DOHH2 (cell line): ENCODE measurements at regions not wholly inside any gene's neighbourhood (a gene's known extent, or its start where the extent isn't known, plus 50 kb on each side); places are given as distances from the start of the nearest gene placed in this dataset.

ENCODE experiments used
- H3F3A ChIP-seq: fragments of 200-600 bp; sonication (generic), shearing (Covaris generic); 2 replicates; pipeline ENCODE4 v1.6.0; 2016; ENCODE audit warnings: antibody characterized with exemption, mild to moderate bottlenecking; ENCODE audit not compliant: control insufficient read depth, insufficient read depth
- H3K27ac ChIP-seq: fragments of 200-600 bp; sonication (generic); 2 replicates; pipeline ENCODE4 v1.5.1; 2014; ENCODE audit warnings: low read depth, mild to moderate bottlenecking, low read length, moderate library complexity
- H3K27me3 ChIP-seq: fragments of 200-600 bp; sonication (generic); 2 replicates; pipeline ENCODE4 v1.6.1; 2014; ENCODE audit warnings: mild to moderate bottlenecking, low read length, mixed read lengths; ENCODE audit not compliant: control insufficient read depth
- H3K36me3 ChIP-seq: fragments of 200-600 bp; sonication (generic); 2 replicates; pipeline ENCODE4 v1.6.1; 2014; ENCODE audit warnings: mild to moderate bottlenecking, low read length, moderate library complexity, mixed read lengths; ENCODE audit not compliant: control insufficient read depth
- H3K4me1 ChIP-seq: fragments of 200-600 bp; sonication (generic); 2 replicates; pipeline ENCODE4 v1.6.1; 2014; ENCODE audit warnings: mild to moderate bottlenecking, low read length, mixed read lengths; ENCODE audit not compliant: control insufficient read depth
- H3K4me2 ChIP-seq: fragments of 200-600 bp; sonication (generic); 2 replicates; pipeline ENCODE4 v1.6.0; 2014; ENCODE audit warnings: mild to moderate bottlenecking, low read length, moderate library complexity
- H3K4me3 ChIP-seq: fragments of 200-600 bp; sonication (generic); 2 replicates; pipeline ENCODE4 v1.5.1; 2014; ENCODE audit warnings: mild to moderate bottlenecking, low read length, mixed read lengths
- H3K79me2 ChIP-seq: fragments of 200-600 bp; sonication (generic); 2 replicates; pipeline ENCODE4 v1.6.1; 2014; ENCODE audit warnings: mild to moderate bottlenecking, low read length, mixed read lengths; ENCODE audit not compliant: control insufficient read depth
- H3K9me2 ChIP-seq: fragments of 200-600 bp; sonication (generic); replicated peaks from 2 replicates; pipeline ENCODE4 v1.6.1; 2014; ENCODE audit warnings: mild to moderate bottlenecking, low read length, mixed read lengths; ENCODE audit not compliant: control insufficient read depth
- H3K9me3 ChIP-seq: fragments of 200-600 bp; sonication (generic); 2 replicates; pipeline ENCODE4 v1.6.1; 2014; ENCODE audit warnings: antibody characterized with exemption, low read length, mixed read lengths; ENCODE audit not compliant: control insufficient read depth, insufficient read depth
- H4K20me1 ChIP-seq: fragments of 200-600 bp; sonication (generic); 2 replicates; pipeline ENCODE4 v1.6.0; 2014; ENCODE audit warnings: low read depth, mild to moderate bottlenecking, antibody characterized with exemption, low read length, moderate library complexity; ENCODE audit not compliant: control insufficient read depth, insufficient read depth
- EZH2phosphoT487 ChIP-seq: fragments of 200-600 bp; sonication (generic); IDR thresholded peaks from 2 replicates; pipeline ENCODE4 v1.6.1; 2017; ENCODE audit warnings: borderline replicate concordance, mild to moderate bottlenecking, antibody characterized with exemption, low read length, moderate library complexity, mixed read lengths
- TF ChIP-seq, protein P1 (sequence below): fragments of 200-600 bp; sonication (generic); IDR thresholded peaks from one replicate; pipeline ENCODE4 v1.5.1; 2014; ENCODE audit warnings: antibody characterized with exemption, mild to moderate bottlenecking, low read depth, low read length; ENCODE audit not compliant: poor library complexity, severe bottlenecking

DNA sequence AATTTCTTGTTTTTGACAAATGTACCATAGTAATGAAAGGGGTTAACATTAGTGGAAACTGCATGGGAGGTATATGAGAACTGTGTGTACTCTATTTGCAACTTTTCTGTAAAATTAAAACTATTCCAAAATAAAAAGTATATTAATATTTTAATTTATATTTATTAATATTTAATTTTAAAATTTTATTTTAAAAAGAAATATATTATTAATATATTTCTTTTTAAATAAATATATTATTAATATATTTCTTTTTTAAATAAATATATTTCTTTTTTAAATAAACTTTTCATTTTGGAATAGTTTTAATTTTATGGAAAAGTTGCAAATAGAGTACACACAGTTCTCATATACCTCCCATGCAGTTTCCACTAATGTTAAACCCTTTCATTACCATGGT is 101.1 kb upstream of the SLC7A1 start:
- peaks cover 18% of the 10 kb centered on the region for H3K27me3 ChIP-seq
- no peak for TF ChIP-seq EZH2phosphoT487
- no peaks in the 10 kb centered on the region for H3K79me2 ChIP-seq
- H3K4me1 ChIP-seq, result no peaks in the 10 kb centered on the region
- no peak overlapping the region for H3K4me3 ChIP-seq
- H3K27ac ChIP-seq, result no peak overlapping the region
- no peaks in the 10 kb centered on the region for H3K9me3 ChIP-seq
- H3K36me3 ChIP-seq, result no peaks in the 10 kb centered on the region
- H3K9me2 ChIP-seq, result no peaks in the 10 kb centered on the region
- no peak overlapping the region for H3K4me2 ChIP-seq
- H4K20me1 ChIP-seq, result peaks cover 3% of the 10 kb centered on the region; the same call in 1 of the 2 replicates
- no peaks in the 10 kb centered on the region for H3F3A ChIP-seq

DNA sequence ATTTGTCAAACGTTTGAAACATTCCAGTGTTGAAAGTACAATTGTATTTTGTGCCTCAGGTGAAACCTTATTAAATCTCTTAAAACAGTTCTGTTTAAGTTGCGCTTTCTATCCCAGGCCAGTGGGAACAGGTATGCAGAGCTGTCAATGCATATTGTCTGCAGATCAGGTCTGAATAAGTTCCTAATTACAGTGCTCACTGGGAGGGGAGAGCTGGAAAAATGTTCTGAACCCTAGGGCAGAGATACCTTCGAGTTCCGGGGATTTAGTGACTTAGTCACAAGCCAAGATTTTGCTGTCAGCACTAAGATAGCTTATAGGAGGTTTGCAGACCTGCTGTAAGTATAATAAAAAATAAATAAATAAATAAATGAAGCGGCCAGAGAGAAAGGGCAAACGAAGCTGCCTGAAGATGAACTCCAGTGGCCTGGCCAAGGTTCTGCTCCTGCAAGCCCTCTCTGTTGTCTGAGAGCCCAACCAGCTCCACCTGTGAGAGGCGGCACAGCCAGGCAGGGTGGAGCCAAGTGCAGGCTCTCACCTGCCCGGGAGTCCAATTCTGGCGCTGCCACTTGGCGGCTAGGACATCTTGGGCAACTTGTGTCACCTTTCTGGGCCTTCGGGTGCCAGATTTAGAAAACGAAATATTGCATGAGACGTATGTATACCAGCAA is 97.9 kb upstream of the SLC7A1 start:
- Histone ChIP-seq H3K9me2 (no peaks in the 10 kb centered on the region), H3K9me3 (no peaks in the 10 kb centered on the region), H3K4me1 (no peaks in the 10 kb centered on the region), H3K79me2 (no peaks in the 10 kb centered on the region), H3F3A (no peaks in the 10 kb centered on the region), H3K4me3 (no peak overlapping the region), H3K27ac (no peak overlapping the region), H3K4me2 (no peak overlapping the region), H4K20me1 (peaks cover 3% of the 10 kb centered on the region; the same call in 1 of the 2 replicates), H3K36me3 (no peaks in the 10 kb centered on the region), H3K27me3 (peaks cover 9% of the 10 kb centered on the region; the same call in 1 of the 2 replicates)
- TF ChIP-seq EZH2phosphoT487, result no peak
- TF ChIP-seq, protein P1, sequence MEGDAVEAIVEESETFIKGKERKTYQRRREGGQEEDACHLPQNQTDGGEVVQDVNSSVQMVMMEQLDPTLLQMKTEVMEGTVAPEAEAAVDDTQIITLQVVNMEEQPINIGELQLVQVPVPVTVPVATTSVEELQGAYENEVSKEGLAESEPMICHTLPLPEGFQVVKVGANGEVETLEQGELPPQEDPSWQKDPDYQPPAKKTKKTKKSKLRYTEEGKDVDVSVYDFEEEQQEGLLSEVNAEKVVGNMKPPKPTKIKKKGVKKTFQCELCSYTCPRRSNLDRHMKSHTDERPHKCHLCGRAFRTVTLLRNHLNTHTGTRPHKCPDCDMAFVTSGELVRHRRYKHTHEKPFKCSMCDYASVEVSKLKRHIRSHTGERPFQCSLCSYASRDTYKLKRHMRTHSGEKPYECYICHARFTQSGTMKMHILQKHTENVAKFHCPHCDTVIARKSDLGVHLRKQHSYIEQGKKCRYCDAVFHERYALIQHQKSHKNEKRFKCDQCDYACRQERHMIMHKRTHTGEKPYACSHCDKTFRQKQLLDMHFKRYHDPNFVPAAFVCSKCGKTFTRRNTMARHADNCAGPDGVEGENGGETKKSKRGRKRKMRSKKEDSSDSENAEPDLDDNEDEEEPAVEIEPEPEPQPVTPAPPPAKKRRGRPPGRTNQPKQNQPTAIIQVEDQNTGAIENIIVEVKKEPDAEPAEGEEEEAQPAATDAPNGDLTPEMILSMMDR, result no peak

DNA sequence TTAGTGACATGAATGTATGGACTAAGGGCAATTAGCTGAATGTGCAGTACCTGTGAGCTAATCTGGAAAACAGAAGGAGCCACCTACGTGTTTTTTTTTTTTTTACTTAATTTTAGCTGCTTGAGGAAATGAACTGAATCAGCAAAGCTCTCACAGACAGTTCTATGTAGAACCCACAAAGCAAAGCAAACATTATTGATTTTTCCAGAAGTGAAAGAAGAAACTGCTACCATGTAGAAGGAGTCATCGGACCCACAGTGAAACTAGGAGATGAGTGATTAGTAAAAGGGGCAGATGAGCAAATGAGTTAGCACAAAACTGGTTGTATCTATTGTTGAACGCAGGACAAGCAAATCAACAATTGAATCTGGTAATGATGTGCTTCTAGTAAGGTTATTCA is 94.1 kb upstream of the SLC7A1 start:
- no peaks in the 10 kb centered on the region for H3K36me3 ChIP-seq
- no peak overlapping the region for H3K4me3 ChIP-seq
- no peaks in the 10 kb centered on the region for H3K79me2 ChIP-seq
- TF ChIP-seq, protein P1, result no peak
- TF ChIP-seq EZH2phosphoT487, result no peak
- no peaks in the 10 kb centered on the region for H4K20me1 ChIP-seq
- H3K9me3 ChIP-seq, result no peaks in the 10 kb centered on the region
- H3K4me2 ChIP-seq, result no peak overlapping the region
- H3K27me3 ChIP-seq, result 0 out of 2 replicates have a peak, but pooled peaks cover 6% of the 10 kb centered on the region
- H3K4me1 ChIP-seq, result no peaks in the 10 kb centered on the region
- H3F3A ChIP-seq, result no peaks in the 10 kb centered on the region
- H3K27ac ChIP-seq, result no peak overlapping the region
- H3K9me2 ChIP-seq, result no peaks in the 10 kb centered on the region

DNA sequence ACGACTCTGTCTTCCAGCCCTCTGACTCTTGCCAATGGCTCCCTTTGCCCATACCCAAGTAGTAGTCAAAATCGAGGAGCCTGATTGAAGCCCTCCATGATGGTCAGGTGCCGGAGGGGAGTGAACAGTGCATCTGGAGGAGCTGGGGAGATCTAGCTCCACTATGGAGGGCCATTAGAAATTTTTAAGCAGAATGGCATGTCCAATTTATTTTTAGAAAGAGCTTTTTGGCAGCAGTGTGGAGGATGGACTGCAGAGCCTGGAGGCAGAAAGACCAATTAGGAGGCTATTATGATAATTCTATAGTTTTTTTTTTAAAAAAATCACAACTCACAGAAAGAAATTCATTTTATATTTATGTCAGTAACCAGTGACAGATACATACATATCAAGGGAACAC is 92.7 kb upstream of the SLC7A1 start:
- no peak for TF ChIP-seq EZH2phosphoT487
- TF ChIP-seq, protein P1, result no peak
- Histone ChIP-seq H3K27me3 (peaks cover 12% of the 10 kb centered on the region; the same call in 1 of the 2 replicates), H3K9me3 (no peaks in the 10 kb centered on the region)

More for the DNA sequence above, 92.7 kb upstream of the SLC7A1 start:
- H3F3A ChIP-seq, result no peaks in the 10 kb centered on the region
- H3K27ac ChIP-seq, result no peak overlapping the region
- no peaks in the 10 kb centered on the region for H4K20me1 ChIP-seq
- H3K9me2 ChIP-seq, result no peaks in the 10 kb centered on the region
- H3K36me3 ChIP-seq, result no peaks in the 10 kb centered on the region
- H3K79me2 ChIP-seq, result no peaks in the 10 kb centered on the region
- no peak overlapping the region for H3K4me3 ChIP-seq
- H3K4me2 ChIP-seq, result no peak overlapping the region
- no peaks in the 10 kb centered on the region for H3K4me1 ChIP-seq
